OCI-LY1 (cell line): ENCODE measurements at regions not wholly inside any gene's neighbourhood (a gene's known extent, or its start where the extent isn't known, plus 50 kb on each side); places are given as distances from the start of the nearest gene placed in this dataset.

ENCODE experiments used
- EZH2 ChIP-seq: fragments of 200-600 bp; sonication (generic), shearing (Covaris generic); IDR thresholded peaks from 2 replicates; pipeline ENCODE4 v1.8.0; 2017; ENCODE audit warnings: borderline replicate concordance, mixed run types, mild to moderate bottlenecking, antibody characterized with exemption, low read length, moderate library complexity, mixed read lengths
- TF ChIP-seq, protein P1 (sequence below): fragments of 200-600 bp; sonication (generic), shearing (Covaris generic); IDR thresholded peaks from 2 replicates; pipeline ENCODE4 v1.5.1; 2017; ENCODE audit warnings: mild to moderate bottlenecking, antibody characterized with exemption, low read length, moderate library complexity, mixed read lengths

- no peak for TF ChIP-seq EZH2
- TF ChIP-seq, protein P1, sequence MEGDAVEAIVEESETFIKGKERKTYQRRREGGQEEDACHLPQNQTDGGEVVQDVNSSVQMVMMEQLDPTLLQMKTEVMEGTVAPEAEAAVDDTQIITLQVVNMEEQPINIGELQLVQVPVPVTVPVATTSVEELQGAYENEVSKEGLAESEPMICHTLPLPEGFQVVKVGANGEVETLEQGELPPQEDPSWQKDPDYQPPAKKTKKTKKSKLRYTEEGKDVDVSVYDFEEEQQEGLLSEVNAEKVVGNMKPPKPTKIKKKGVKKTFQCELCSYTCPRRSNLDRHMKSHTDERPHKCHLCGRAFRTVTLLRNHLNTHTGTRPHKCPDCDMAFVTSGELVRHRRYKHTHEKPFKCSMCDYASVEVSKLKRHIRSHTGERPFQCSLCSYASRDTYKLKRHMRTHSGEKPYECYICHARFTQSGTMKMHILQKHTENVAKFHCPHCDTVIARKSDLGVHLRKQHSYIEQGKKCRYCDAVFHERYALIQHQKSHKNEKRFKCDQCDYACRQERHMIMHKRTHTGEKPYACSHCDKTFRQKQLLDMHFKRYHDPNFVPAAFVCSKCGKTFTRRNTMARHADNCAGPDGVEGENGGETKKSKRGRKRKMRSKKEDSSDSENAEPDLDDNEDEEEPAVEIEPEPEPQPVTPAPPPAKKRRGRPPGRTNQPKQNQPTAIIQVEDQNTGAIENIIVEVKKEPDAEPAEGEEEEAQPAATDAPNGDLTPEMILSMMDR, result no peak
Observed at GRCh38 chr4:135007400-135007799, 805.8 kb upstream of the PABPC4L start.
